Activated CD8-positive, alpha-beta memory T cell treated with anti-CD3 and anti-CD28 coated beads for 36 hours (primary cell): ENCODE measurements at regions not wholly inside any gene's neighbourhood (a gene's known extent, or its start where the extent isn't known, plus 50 kb on each side); places are given as distances from the start of the nearest gene placed in this dataset.
"Not testable (repeated sequence)": the region's sequence is repeated elsewhere in the genome, so short reads cannot be mapped to it uniquely, and the experiment has no call there.

Source experiments
- CTCF ChIA-PET: fragments of 350-600 bp; sonication (Branson Sonifier 250); formaldehyde crosslinking; loops from one replicate; lab custom pipeline; 2021; ENCODE audit warnings: antibody characterized with exemption; lab: Charles Lee
- POLR2A ChIA-PET: fragments of 350-600 bp; sonication (Branson Sonifier 250); formaldehyde crosslinking; loops from one replicate; lab custom pipeline; 2021; ENCODE audit warnings: antibody characterized with exemption; lab: Charles Lee

DNA sequence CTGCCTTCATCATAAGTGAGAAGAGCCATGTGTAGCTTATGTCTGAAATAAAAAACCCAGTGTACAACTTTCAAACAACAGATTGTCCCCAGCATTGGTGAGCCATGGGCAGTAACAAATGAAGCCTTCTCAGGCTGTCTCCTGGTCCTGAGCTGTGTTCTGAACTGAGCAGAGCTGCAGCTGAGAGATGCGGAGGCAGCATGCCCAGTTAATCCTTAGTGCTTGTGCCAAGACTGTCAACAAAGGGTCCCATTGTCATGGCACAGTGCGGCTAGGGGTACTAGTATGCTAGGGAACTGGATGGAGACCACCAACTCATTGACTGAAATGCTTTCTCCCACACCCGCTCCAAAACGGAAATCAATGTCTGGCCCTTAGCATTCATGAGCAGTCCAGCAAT is 154.3 kb downstream of the RMST start:
- CTCF ChIA-PET: no interaction called here
- POLR2A ChIA-PET: no interaction called here

DNA sequence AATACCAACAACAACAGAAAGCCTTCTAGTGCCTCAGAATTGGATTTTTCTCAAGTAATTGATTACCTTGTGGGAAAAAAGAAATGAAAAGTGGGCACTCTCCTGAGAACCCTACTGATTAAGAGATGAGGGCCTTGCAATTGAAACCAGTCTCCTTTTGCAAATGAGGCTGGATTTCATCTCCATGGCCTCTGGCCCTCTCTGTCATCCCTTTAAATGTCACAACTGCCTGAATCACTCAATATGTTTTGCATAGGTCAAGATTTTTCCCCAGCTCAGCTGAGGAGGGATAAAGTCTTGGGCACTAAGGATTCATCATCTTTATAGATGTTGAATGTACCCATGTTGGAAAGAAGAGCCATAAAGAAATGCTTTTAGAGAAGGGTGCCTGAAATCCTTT is 166.4 kb downstream of the RMST start:
- CTCF ChIA-PET: no interaction called here
- POLR2A ChIA-PET: no interaction called here

DNA sequence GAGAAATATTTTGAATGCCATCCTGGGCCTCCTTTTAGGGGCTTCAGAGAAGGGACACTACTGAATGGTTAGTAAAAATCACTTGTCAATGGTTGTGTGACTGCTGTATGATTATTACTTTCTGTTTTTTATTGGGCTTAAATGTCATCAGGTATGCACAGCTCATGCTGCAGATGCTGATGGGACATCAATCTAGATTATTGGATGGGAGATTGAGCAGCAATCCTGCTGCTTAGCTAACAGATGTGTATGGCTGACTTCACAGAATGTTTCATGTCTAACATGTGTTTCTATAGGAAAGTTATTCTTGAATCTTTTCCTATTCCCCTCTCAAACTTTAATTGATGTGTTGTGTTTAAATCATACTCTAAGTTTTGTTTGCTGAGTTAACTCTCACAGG is 166.8 kb downstream of the RMST start:
- ChIA-PET POLR2A (no interaction called here), CTCF (no interaction called here)

DNA sequence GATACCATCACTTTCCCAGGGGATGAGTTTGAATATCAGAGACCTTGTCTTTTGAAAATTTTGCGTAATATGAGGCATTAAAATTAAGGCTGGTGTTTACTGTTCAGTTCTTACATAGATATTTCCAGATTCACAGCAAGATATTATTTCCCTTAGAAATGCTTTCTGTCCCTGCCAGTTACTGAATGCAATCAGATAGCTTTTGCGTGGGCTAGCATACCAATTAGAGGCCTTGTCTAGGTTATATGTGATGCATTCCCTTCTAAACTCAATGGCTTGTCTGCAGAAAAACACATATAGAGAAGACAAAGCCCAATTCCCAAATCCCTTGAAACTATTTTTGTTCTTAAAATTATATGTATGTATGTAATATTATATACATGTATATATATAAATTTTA is 167.8 kb downstream of the RMST start:
- CTCF ChIA-PET: no interaction called here
- POLR2A ChIA-PET: no interaction called here

DNA sequence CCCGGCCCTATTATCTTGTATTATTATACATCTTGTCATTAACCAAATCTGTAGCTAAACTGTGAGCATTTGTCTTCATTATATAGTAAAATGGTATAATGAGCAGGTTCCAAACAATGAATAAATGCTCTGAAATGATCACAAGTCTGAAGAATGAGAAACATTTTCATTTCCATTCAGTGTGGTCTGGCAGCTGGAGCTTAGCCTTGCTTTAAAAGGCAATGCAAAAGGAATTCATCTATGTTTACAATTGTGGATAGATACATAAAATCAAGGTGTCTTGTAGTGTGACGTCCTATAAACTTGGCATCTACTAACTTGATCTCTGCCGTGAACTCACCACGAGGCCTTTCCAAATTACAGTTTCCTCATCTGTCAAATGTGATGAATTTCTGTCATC is 168.3 kb downstream of the RMST start:
- ChIA-PET POLR2A (no interaction called here), CTCF (no interaction called here)

DNA sequence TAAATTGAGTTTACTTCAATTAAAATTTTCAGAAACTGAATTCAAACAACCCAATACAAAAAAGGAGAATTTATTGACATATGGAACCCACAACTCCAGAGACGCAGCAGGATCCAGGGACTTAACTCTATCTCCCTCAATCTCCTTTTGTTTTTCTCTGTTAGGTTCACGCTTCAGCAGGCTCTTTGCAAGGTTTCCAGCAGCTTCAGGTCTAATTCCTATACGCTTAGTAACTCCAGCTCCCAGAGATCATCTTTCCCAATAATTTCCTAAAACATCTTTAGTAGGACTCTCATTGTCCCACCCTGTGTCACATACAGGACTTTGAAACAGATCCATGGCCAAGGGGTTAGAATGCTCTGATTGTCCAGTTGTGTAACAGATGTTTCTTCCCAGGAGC is 175.2 kb downstream of the RMST start:
- ChIA-PET CTCF (no interaction called here), POLR2A (no interaction called here)

DNA sequence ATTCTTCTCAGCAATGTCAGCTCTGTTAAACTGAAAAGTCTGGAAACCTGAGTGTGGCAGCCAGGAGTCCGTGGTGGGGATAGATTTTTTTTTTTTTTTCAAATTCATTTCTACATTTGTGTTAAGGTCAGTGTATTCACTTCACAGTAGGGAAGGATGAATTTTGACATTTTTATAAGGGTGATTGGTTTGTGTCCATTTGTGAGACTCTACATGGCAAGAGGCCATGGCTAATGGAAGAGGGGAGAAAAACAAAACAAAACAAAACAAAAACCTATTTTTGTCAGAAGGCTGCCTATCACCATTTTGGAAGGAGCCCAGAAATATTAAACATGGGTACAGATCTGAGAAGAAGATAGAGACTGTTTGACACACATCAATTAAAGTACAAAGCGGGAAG is 176.1 kb downstream of the RMST start:
- ChIA-PET POLR2A (no interaction called here), CTCF (no interaction called here)

DNA sequence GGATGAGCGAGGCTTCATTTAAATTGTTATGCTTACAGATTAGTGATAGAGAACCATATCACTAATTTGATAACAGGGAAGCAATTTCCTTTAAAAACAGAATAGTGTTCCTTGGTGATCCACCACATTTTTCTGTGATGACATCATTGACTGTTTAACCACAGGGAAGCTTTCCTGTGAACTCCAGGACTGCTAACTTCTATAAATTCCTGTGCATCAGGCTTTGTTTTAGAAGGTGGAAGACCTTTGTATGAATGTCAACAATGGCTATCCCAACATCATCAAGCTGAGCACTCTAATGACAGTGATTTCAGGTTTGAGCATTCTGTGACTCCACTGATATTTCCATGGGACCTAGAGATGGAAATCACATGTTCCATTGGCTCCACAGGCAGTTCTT is 177.1 kb downstream of the RMST start:
- CTCF ChIA-PET: no interaction called here
- POLR2A ChIA-PET: no interaction called here

DNA sequence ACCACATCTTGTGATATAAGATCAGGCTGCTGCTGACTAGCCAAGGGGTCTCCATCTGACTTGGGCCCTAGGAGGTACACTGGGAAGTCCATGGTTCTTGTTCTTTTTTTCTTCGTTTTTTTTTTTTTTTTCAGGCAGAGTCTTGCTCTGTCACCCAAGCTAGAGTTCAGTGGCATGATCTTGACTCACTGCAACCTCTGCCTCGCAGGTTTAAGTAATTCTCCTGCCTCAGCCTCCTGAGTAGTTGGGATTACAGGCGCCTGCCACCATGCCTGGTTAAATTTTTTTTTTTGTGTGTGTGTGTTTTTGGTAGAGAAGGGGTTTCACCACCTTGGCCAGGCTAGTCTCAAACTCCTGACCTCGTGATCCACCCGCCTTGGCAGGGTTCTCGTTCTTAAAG is 178.2 kb downstream of the RMST start:
- ChIA-PET POLR2A (no interaction called here), CTCF (no interaction called here)

DNA sequence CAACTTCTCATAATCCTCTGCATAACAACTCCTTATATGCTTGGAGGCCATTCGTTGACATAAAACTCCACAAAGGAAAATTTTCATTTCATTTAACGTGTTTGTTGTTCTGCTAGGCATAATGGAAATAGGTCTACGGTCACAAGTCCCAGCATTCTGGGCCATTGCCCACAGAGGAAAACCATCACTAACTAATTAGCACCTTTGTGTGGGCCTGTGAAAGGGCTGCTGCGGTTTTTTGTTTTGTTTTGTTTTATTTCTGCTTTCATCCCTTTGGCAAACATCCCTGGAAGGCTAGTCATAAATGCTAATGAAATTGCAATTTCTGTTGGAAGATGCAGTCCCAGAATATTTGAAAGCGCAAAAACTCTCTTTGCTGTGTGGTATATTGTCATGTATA is 180.3 kb downstream of the RMST start:
- CTCF ChIA-PET: no interaction called here

DNA sequence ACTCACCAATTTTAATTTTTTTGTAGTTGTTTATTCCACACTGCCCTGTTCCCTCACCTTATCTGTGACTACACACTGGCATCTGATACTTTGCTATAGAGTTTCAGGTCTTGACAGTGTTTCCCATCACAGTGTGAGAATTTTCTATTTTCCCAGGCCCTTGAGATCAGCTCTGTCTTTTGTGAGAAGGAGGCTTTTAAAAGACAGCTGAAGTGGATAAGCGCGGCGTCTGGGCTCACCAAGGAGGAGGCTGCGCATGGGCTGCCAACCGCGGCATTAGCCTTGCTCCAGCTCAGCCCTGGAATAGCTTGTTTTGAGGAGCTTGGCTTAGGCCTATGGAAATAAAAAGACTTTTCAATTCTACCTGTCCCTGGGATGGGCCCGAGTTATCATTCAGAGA is 181.3 kb downstream of the RMST start:
- ChIA-PET POLR2A (no interaction called here), CTCF (no interaction called here)

More for the DNA sequence above, 180.3 kb downstream of the RMST start:
- POLR2A ChIA-PET: no interaction called here

DNA sequence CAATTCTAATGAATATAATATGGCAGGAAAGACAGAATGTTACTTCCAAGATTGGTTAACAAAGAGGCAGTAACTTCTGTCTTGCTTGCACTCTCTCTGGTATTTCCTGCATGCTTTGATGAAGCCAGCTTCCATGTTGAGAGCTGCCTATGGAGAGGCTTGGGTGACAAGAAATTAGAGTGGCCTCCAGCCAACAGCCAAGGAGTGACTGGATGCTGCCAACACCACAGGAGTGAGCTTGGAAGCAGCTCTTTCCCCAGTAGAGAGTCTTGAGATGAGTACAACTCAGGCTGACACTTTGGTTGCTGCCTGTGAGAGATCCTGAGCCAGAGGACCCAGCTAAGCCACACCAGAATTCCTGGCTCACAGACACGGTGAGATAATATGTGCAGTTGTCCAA is 183.1 kb downstream of the RMST start:
- ChIA-PET CTCF (no interaction called here), POLR2A (no interaction called here)

DNA sequence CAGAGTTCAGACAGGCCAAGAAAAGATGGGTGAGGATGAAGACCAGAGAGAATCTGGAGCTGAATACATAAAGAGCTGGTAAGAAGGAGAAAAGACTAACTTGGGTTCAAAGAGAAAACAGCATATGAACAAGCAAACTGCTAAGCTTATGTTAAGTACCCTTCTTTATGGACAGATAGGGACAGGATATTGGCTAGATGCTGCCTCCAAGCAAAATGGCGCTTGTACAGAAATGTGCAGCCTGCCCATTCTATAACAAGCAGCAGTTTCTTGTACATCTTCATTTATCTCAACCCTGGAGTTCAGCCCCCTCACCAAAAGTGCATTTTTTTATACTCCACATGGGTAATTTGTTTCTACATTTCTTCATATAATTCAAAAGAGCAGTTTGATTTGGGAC is 184.5 kb downstream of the RMST start:
- POLR2A ChIA-PET: no interaction called here
- CTCF ChIA-PET: no interaction called here

DNA sequence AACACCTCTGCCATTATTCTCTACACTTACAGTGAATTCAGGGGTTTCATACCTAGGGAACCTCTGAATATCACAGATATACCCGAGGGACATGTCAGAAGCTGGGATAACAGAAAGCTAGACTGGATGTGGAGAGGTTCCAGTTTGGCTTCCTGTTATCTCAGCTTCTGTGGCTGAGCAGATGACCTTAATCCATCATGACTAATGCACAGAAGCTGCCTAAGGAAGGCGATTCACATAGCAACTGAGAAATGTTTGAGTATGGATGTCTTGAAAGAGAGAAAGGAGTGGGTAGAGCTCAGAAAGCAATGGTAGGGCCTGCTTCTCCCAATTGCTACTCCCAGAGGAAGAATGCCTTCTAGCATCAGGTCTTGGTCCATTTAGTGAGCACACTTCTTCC is 187.6 kb downstream of the RMST start:
- ChIA-PET CTCF (no interaction called here), POLR2A (no interaction called here)

DNA sequence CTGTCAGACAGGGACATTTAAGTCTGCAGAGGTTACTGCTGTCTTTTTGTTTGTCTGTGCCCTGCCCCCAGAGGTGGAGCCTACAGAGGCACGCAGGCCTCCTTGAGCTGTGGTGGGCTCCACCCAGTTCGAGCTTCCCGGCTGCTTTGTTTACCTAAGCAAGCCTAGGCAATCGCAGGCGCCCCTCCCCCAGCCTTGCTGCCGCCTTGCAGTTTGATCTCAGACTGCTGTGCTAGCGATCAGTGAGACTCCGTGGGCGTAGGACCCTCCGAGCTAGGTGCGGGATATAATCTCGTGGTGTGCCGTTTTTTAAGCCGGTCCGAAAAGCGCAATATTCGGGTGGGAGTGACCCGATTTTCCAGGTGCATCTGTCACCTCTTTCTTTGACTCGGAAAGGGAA is 193.9 kb downstream of the RMST start:
- CTCF ChIA-PET, POLR2A ChIA-PET: not testable (repeated sequence)

DNA sequence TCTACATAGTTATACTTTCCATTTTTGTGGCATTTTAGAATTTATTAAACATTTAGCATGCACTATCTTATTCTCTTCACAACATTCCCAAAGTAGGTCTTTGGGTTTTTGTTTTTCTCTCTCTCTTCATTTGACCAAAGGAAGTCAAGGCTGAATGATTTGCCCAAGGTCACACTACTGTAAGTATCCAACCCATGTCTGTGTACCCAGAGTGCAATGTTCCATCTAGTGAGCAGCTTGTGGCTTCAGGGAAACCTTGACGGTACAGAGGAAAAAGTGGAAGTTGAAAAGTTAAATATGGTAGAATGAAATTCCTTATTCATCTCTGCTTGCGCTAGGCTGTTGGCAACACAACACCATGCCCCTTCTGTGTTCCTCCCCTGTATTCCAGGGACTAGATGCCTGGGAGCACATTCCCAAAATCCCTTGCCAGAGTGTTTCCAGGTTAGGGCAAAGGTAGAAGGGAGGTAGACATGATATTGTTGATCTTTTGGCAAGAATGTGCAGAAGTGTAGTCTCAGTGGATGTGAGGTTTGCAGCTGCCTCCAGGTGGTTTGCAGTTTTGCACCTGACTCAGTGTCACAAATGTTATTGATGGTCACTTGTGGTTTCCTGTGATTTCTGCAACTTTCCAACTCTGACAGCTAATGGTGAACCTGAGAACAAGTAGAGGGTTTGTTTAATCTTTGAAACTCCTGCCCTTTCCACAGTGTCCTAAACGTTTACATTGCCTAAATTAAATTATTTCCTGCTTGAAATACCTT is 196.7 kb downstream of the RMST start:
- ChIA-PET POLR2A (no interaction called here), CTCF (no interaction called here)

DNA sequence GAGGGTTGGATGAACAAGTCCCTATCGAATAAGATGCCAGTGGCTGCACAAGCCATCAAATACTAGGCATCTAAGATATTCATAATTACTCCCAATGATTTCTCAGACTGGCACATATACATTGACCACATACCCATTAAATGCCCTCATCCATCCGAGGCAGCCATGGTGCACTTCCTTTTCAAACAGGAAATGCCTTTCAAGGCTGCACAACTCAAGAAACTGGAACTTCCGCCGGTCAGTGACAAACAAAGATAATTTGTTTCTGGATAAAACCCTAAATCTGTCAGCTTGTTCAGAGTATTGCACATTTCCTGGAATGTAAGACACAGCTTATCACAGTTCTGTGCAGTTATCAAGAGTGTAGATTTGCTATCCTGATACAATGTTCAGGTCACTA is 203.7 kb downstream of the RMST start:
- ChIA-PET CTCF (no interaction called here), POLR2A (no interaction called here)

DNA sequence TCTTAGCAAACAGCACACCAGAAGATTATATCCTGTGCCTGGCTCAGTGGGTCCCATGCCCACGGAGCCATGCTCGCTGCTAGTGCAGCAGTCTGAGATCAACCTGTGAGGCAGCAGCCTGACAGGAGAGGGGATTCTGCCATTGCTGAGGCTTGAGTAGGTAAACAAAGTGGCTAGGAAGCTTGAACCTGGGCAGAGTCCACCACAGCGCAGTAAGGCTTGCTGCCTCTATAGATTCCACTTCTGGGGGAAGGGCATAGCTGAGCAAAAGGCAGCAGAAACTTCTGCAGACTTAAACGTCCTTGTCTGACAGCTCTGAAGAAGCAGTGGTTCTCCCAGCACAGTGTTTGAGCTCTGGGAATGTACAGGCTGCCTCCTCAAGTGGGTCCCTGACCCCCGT is 210.3 kb downstream of the RMST start:
- ChIA-PET POLR2A (no interaction called here), CTCF (no interaction called here)

DNA sequence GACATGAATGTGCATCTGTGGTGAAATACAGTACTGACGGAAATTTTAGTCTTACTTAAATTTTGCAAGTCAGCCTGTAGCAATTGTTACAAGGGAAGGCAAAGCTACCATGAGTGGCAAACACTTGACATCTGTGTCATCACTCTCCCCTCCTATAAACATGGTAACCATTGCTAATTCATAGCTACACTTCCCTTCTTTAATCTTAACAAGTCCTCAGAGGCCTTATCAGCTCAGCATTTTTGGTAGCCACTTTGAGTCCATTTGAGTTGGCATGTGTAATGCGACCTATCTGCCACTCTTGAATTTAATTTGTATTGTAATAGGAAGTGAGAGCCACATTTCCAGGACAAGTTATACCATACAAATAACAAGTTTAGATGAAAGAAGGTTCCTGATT is 218.1 kb downstream of the RMST start:
- POLR2A ChIA-PET: no interaction called here
- CTCF ChIA-PET: no interaction called here

DNA sequence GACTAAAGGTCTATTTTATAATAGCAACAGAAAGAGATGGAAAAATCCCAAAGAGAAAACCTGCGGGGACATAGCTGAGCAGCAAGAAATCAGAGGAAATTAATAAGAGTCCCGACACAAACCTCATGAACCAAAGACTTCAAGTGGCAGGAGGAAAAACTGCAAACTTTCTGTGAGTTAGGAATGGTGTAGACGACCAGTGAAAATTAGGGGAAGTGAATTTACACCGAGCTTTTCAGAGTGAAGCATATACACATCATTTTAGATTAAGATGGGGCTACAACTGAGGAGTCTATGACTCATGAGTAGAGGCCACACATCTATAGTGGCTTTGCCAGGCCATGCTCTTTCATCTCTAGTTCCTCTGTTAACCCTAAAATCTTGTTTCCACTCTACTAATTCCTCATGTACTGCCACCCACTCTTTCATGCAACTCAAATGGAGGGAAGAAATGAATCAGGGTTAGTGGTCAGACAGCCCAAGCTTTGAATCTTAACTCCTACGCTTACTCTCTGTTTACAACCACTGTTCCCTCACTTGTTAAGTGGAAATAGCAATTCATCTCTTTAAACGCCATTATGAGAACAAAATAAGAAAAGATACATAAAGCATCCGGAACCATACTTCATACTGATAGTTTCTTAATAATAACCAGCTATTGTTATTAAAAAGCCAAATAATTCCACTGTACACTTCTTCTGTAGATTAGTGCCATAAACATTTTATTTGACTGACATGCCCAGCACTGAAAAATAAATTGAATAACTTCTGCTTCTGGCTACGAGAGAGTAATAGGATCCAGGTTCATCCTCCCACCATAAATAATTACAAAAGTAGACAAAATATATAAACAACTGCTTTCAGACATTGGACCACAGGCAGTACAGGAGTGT is 219.3 kb downstream of the RMST start:
- CTCF ChIA-PET: no interaction called here
- POLR2A ChIA-PET: no interaction called here

DNA sequence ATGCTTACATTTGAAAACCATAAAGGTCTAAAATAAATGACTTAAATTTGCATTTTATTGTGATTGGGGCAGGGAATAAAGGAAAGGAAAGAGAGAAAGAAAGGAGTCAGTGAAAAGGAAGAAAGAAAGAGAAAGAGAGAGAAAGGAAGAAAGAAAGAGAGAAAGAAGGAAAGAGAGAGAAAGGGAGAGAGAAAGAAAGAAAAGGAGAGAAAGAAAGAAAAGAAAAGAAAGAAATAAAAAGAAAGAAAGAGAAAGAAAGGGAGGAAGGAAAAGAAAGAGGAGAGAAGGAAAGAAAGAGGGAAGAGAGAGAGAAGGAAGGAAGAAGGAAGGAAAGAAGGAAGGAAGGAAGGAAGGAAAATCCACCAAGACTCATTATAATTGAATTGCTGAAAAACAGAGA is 222.8 kb downstream of the RMST start:
- POLR2A ChIA-PET: no interaction called here
- CTCF ChIA-PET: no interaction called here
